Activated naive CD4-positive, alpha-beta T cell treated with anti-CD3 and anti-CD28 coated beads for 36 hours (primary cell): ENCODE measurements at regions not wholly inside any gene's neighbourhood (a gene's known extent, or its start where the extent isn't known, plus 50 kb on each side); places are given as distances from the start of the nearest gene placed in this dataset.

Source experiments
- CTCF ChIA-PET: fragments of 350-600 bp; sonication (Branson Sonifier 250); formaldehyde crosslinking; loops from one replicate; lab custom pipeline; 2021; ENCODE audit warnings: antibody characterized with exemption; lab: Charles Lee
- DNase-seq: peaks from one replicate; pipeline ENCODE4 v3.0.0-alpha.2; 2020
- H3K27ac Mint-ChIP-seq: one replicate; pipeline ENCODE4 v1.8.0; 2021; ENCODE audit warnings: mild to moderate bottlenecking, mixed read lengths
- H3K27me3 Mint-ChIP-seq: one replicate; pipeline ENCODE4 v1.8.0; 2021; ENCODE audit warnings: low read depth, mixed read lengths
- H3K36me3 Mint-ChIP-seq: one replicate; pipeline ENCODE4 v1.8.0; 2021; ENCODE audit warnings: low read depth, mixed read lengths
- H3K4me1 Mint-ChIP-seq: one replicate; pipeline ENCODE4 v1.8.0; 2021; ENCODE audit warnings: low read depth, mixed read lengths
- H3K4me3 Mint-ChIP-seq: one replicate; pipeline ENCODE4 v1.8.0; 2021; ENCODE audit warnings: mild to moderate bottlenecking, moderate library complexity, mixed read lengths
- H3K9me3 Mint-ChIP-seq: one replicate; pipeline ENCODE4 v1.8.0; 2021; ENCODE audit warnings: mixed read lengths
- intact Hi-C: fragments of 100-400 bp; cut with micrococcal nuclease; formaldehyde crosslinking; loops from one replicate; pipeline ENCODE4 v1.15.1; 2023

DNA sequence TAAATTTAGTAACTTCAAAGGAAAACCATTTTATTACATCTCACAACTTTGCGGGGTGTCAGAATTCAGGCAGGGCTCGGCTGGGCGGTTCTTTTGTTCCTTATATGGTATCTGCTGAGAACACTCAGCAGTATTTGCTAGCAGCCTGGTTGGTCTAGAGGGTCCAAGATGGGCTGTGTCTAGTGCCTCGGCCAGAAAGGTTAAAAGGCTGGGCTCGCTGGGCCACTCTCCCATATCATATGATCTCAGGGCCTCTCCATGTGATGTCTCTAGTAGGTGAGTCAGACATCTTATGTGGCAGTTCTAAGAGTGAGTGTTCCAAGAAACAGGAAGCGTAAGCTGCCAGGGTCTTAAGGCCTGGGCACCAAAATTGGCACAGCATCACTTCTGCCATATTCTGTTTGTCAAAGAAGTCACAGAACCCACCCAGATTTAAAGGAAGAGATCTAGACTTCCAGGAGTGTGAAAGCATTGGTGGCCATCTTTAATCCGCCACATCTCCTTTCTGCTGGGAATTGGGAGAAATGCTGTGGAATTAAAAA is 100.9 kb upstream of the ATP6AP2 start:
- Mint-ChIP-seq H3K27me3 (no peaks in the 10 kb centered on the region), H3K9me3 (no peaks in the 10 kb centered on the region), H3K27ac (no peak overlapping the region), H3K4me1 (peaks cover 4% of the 10 kb centered on the region), H3K36me3 (no peaks in the 10 kb centered on the region), H3K4me3 (no peak overlapping the region)
- no peak for DNase-seq
- CTCF ChIA-PET, result no interaction called here
- intact Hi-C loops, result no loop called here

DNA sequence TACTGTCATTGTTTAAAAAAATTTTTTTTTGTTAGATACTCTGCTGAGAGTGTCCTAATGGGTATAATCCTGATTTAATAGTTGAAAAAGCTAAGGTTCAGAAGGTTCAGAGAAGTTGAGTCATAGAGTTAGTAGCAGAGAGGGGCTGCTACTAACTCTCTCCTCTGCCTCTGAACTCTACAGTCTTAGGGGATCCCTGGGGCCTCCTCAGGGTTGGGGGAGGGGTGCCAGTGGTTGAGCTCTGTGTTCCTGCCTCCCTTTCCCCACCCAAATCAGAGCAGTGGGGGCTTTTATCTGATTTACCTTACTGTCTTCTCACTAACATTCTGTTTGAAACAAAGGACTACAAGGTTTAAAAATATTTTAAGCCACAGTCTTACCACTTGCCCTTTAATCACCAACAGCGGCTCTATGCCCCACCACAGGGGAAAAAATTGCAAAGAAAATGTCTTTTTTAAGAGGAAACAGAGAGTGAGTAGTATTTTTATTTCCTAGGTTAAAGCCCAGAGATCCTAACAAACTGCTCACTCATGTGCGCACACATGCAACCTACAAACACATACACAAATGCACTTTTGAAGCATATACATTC is 102.2 kb upstream of the ATP6AP2 start:
- DNase-seq, result no peak
- Mint-ChIP-seq H3K27me3 (no peaks in the 10 kb centered on the region), H3K4me1 (peaks cover 5% of the 10 kb centered on the region), H3K27ac (no peak overlapping the region), H3K36me3 (no peaks in the 10 kb centered on the region), H3K4me3 (no peak overlapping the region), H3K9me3 (no peaks in the 10 kb centered on the region)
- CTCF ChIA-PET, result no interaction called here
- intact Hi-C loops, result no loop called here

DNA sequence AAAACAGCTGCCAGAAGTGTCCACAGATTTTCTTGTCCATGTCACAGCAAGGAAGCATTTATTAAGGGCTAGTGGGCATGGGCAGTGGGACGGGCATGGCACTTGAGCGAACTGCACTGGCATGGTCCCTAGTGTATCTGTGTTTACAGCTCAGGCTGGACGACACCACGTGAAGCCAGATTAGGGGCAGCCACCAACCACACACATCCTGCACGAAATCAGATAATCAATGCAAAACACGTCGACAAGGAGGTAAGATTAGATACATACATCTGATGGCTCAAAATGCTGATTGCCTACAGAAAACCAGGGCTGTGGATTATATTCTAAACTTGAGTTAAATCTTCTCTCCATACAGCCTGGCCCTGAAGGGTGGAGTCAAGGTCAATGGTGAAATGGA is 103.8 kb upstream of the ATP6AP2 start:
- no peaks in the 10 kb centered on the region for H3K9me3 Mint-ChIP-seq
- no peak overlapping the region for H3K4me3 Mint-ChIP-seq
- CTCF ChIA-PET, result interaction anchor here (0.6 kb wide), 1 partner anchor 55 kb away, joined by 4 read pairs; no protein-coding TSS in a partner anchor
- H3K36me3 Mint-ChIP-seq, result no peaks in the 10 kb centered on the region
- peaks cover 13% of the 10 kb centered on the region for H3K4me1 Mint-ChIP-seq
- H3K27ac Mint-ChIP-seq, result no peak overlapping the region
- intact Hi-C loops, result no loop called here
- H3K27me3 Mint-ChIP-seq, result no peaks in the 10 kb centered on the region
- no peak for DNase-seq

DNA sequence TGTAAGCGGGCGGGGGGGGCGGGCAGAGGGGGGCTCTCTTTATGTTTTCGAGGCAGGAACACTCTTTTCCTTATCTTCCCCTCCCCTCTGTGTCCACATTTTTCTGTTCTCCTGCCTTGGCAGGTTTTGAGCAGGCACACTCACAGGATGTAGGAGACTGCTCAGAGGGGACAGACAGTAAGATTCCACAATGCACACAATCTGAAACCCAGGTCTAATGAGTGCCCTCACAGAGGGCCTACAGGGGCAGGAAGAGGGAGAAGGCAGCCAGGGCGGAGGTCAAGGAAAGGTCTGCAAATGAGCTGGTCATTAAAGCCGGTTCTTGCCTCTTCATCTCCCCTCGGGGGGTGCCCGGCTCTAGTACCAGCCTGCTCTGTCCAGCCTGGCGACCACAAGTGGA is 106.1 kb upstream of the ATP6AP2 start:
- no peaks in the 10 kb centered on the region for H3K36me3 Mint-ChIP-seq
- H3K9me3 Mint-ChIP-seq, result no peaks in the 10 kb centered on the region
- H3K4me3 Mint-ChIP-seq, result no peak overlapping the region
- DNase-seq, result no peak
- intact Hi-C loops, result no loop called here
- H3K4me1 Mint-ChIP-seq, result peaks cover 18% of the 10 kb centered on the region
- CTCF ChIA-PET, result no interaction called here
- H3K27me3 Mint-ChIP-seq, result no peaks in the 10 kb centered on the region
- no peak overlapping the region for H3K27ac Mint-ChIP-seq

DNA sequence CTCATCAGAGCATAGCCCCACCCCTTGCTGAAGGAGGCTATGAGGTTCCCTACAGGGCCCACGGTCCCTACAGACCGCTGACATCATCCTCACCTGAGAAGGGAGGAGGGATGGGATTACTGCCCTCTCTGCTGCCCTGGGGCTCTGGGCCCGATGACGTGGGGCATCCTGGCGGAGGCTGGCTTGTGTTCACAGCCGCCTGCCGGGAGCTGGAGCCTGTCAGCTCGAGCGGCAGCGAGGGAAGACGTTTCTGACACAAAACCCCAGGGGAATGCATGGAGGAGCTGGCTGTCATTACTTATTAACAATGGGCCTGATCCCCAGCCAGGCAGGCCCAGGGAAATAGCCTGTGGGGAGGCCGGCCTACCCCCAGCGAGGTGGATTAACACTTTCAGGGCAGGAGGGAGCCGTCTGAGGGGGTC is 106.6 kb upstream of the ATP6AP2 start:
- Mint-ChIP-seq H3K27ac (no peak overlapping the region), H3K36me3 (no peaks in the 10 kb centered on the region), H3K9me3 (no peaks in the 10 kb centered on the region), H3K4me1 (peaks cover 16% of the 10 kb centered on the region), H3K27me3 (no peaks in the 10 kb centered on the region), H3K4me3 (no peak overlapping the region)
- intact Hi-C loops, result no loop called here
- CTCF ChIA-PET, result no interaction called here
- no peak for DNase-seq

GRCh38 chrX:40473460-40474204 is 107.1 kb upstream of the ATP6AP2 start:
- CTCF ChIA-PET, result interaction anchor here (0.6 kb wide), 2 partner anchors 320 to 412 kb away, joined by 3 read pairs; no protein-coding TSS in a partner anchor
- peak; percentile 20 for DNase-seq
- no peak overlapping the region for H3K4me3 Mint-ChIP-seq
- H3K27ac Mint-ChIP-seq, result no peak overlapping the region
- H3K36me3 Mint-ChIP-seq, result no peaks in the 10 kb centered on the region
- no peaks in the 10 kb centered on the region for H3K27me3 Mint-ChIP-seq
- intact Hi-C loops, result loop anchor here (2.0 kb wide), 2 partner anchors 619 to 743 kb away; no protein-coding TSS in a partner anchor
- no peaks in the 10 kb centered on the region for H3K9me3 Mint-ChIP-seq
- peaks cover 18% of the 10 kb centered on the region for H3K4me1 Mint-ChIP-seq

- no peaks in the 10 kb centered on the region for H3K27me3 Mint-ChIP-seq
- H3K9me3 Mint-ChIP-seq, result no peaks in the 10 kb centered on the region
- H3K4me3 Mint-ChIP-seq, result peak overlapping the region; percentile 56
- H3K4me1 Mint-ChIP-seq, result peaks cover 26% of the 10 kb centered on the region
- intact Hi-C loops, result loop anchor here (2.0 kb wide), 2 partner anchors 617 to 741 kb away; no protein-coding TSS in a partner anchor
- H3K27ac Mint-ChIP-seq, result peak overlapping the region; percentile 61
- no peaks in the 10 kb centered on the region for H3K36me3 Mint-ChIP-seq
- peak; percentile 62 for DNase-seq
- CTCF ChIA-PET, result no interaction called here
Measured at GRCh38 chrX:40471965-40472648, 108.7 kb upstream of the ATP6AP2 start.

- no peak for DNase-seq
- Mint-ChIP-seq H3K9me3 (no peaks in the 10 kb centered on the region), H3K4me3 (no peak overlapping the region), H3K27ac (no peak overlapping the region), H3K4me1 (peaks cover 31% of the 10 kb centered on the region), H3K36me3 (no peaks in the 10 kb centered on the region), H3K27me3 (no peaks in the 10 kb centered on the region)
- intact Hi-C loops, result no loop called here
- CTCF ChIA-PET, result no interaction called here
Measured at GRCh38 chrX:40470830-40471429, 109.8 kb upstream of the ATP6AP2 start.

DNA sequence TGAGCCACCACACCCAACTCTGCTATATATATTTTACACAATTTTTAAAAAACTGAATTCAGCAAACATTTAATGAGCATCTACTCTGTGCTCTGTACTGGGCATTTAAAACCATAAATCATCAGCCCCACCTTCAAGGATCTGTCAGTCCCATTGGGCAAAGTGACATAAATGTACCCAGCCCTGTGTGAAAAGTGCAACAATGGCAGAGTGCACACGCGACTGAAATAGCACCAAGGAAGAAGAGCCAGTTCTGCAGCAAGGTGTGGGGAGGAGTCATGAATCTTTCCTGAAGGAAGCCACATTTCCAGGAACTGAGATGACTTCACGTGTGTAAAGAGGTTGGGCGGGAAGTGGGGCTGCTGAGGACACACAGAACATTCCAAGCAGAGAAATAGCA is 111.5 kb upstream of the ATP6AP2 start:
- Mint-ChIP-seq H3K4me1 (peaks cover 41% of the 10 kb centered on the region), H3K9me3 (no peaks in the 10 kb centered on the region), H3K4me3 (no peak overlapping the region), H3K27me3 (no peaks in the 10 kb centered on the region), H3K27ac (no peak overlapping the region), H3K36me3 (no peaks in the 10 kb centered on the region)
- intact Hi-C loops, result loop anchor here (2.0 to 5.0 kb wide), 4 partner anchors 202 to 447 kb away; no protein-coding TSS in a partner anchor
- no peak for DNase-seq
- CTCF ChIA-PET, result no interaction called here

- Mint-ChIP-seq H3K27me3 (no peaks in the 10 kb centered on the region), H3K36me3 (no peaks in the 10 kb centered on the region), H3K9me3 (no peaks in the 10 kb centered on the region), H3K4me1 (peaks cover 36% of the 10 kb centered on the region), H3K4me3 (no peak overlapping the region), H3K27ac (peak overlapping the region; percentile 61)
- peak; percentile 79 for DNase-seq
- intact Hi-C loops, result loop anchor here (1.0 to 5.0 kb wide), 6 partner anchors 201 to 654 kb away; no protein-coding TSS in a partner anchor
- CTCF ChIA-PET, result interaction anchor here (0.7 to 1.1 kb wide), 3 partner anchors 31 to 193 kb away, joined by 3 read pairs; no protein-coding TSS in a partner anchor
Measured at GRCh38 chrX:40468033-40468846, 112.5 kb upstream of the ATP6AP2 start.

DNA sequence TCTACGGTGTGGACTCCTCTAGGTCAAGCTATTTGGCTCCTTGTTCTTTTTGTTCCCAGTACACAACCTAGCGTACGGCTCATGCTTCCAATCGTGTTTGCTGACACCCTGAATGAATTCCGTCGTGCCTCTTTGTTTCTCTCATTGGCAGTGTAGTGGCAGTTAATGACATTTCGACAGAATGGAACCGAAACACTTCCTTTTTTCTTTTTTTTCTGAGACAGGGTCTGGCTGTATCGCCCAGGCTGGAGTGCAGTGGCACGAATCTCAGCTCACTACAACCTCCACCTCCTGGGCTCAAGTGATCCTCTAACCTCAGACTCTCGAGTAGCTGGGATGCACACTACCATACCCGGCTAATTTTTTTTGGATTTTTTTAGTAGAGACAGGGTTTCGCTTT is 113.3 kb upstream of the ATP6AP2 start:
- Mint-ChIP-seq H3K9me3 (no peaks in the 10 kb centered on the region), H3K27me3 (no peaks in the 10 kb centered on the region), H3K36me3 (no peaks in the 10 kb centered on the region), H3K4me1 (peaks cover 34% of the 10 kb centered on the region), H3K4me3 (no peak overlapping the region), H3K27ac (no peak overlapping the region)
- no peak for DNase-seq
- CTCF ChIA-PET, result interaction anchor here (0.8 kb wide), 1 partner anchor 184 kb away, joined by 3 read pairs; no protein-coding TSS in a partner anchor
- intact Hi-C loops, result loop anchor here (5.0 kb wide), 3 partner anchors 200 to 445 kb away; no protein-coding TSS in a partner anchor
